Heart left ventricle (tissue), 16 donors: ENCODE measurements at regions not wholly inside any gene's neighbourhood (a gene's known extent, or its start where the extent isn't known, plus 50 kb on each side); places are given as distances from the start of the nearest gene placed in this dataset.

Experiments used
- ATAC-seq, 4 donors: fragments of 200-7000 bp; cut with Tn5 transposase; one replicate each; pipeline ENCODE4 v1.9.1; 2020 to 2022; ENCODE audit warnings: moderate library complexity in 4 of 4, mild to moderate bottlenecking in 3 of 4, moderate number of reproducible peaks in 1 of 4
- DNase-seq, 5 donors: peaks; one replicate each; pipeline ENCODE4 v3.0.0-alpha.2; 2020
- H3K27ac ChIP-seq, 12 donors: fragments of 200-600 bp; sonication (generic) in 4 of 12; one replicate each; pipeline versions ENCODE4 v1.5.0 to v1.8.0; 2016 to 2022; ENCODE audit warnings: mild to moderate bottlenecking in 2 of 12
- H3K27me3 ChIP-seq, 9 donors: fragments of 200-600 bp; sonication (generic) in 2 of 9; one replicate each; pipeline versions ENCODE4 v1.5.1 to v1.8.0; 2016 to 2022; ENCODE audit warnings: mild to moderate bottlenecking in 3 of 9
- H3K36me3 ChIP-seq, 9 donors: fragments of 200-600 bp; sonication (generic) in 2 of 9; one replicate each; pipeline versions ENCODE4 v1.5.0 to v1.8.0; 2018 to 2022; ENCODE audit warnings: mild to moderate bottlenecking in 2 of 9
- H3K4me1 ChIP-seq, 12 donors: fragments of 200-600 bp; sonication (generic) in 4 of 12; one replicate each; pipeline versions ENCODE4 v1.5.0 to v1.8.0; 2016 to 2022; ENCODE audit warnings: mild to moderate bottlenecking in 3 of 12
- H3K4me3 ChIP-seq, 12 donors: fragments of 200-600 bp; sonication (generic) in 4 of 12; one replicate each; pipeline versions ENCODE4 v1.5.0 to v1.8.0; 2017 to 2022; ENCODE audit warnings: mild to moderate bottlenecking in 9 of 12, moderate library complexity in 4 of 12
- H3K9me3 ChIP-seq, 12 donors: fragments of 200-600 bp; sonication (generic) in 4 of 12; one replicate each; pipeline versions ENCODE4 v1.5.0 to v1.8.0; 2016 to 2022; ENCODE audit warnings: mild to moderate bottlenecking in 1 of 12
- CTCF ChIP-seq, 12 donors: fragments of 200-600 bp; sonication (generic) in 4 of 12; IDR thresholded peaks; one replicate each; pipeline versions ENCODE4 v1.5.0 to v1.8.0; 2018 to 2022; ENCODE audit warnings: antibody characterized with exemption in 12 of 12, mild to moderate bottlenecking in 5 of 12
- POLR2A ChIP-seq, 2 donors: fragments of 450-650 bp; IDR thresholded peaks; one replicate each; pipeline ENCODE4 v1.6.1; 2017; ENCODE audit warnings: antibody characterized with exemption in 2 of 2, mild to moderate bottlenecking in 2 of 2, moderate library complexity in 2 of 2
- WGBS, 4 donors: extraction: QIAGEN DNeasy Blood & Tissue Kit in 2 of 4; methylation state at CpG; one replicate each; pipeline versions ENCODE4 v1.1.5 to v1.1.7; 2013 to 2018; 5-methylcytosine and 5-hydroxymethylcytosine counted together
- intact Hi-C, 10 donors: fragments of 100-400 bp; cut with DNase I; formaldehyde crosslinking; loops; one replicate each; pipeline versions ENCODE4 v1.11.1 to v1.14.2; 2022
- donor health status: ischemic (EF 13 %, LVEDD 7.1; RV severe dilation, severe dysfunction).
- donor health status: healthy with polysubstance abuse.
- donor health status: DM: no; HTN: yes; CAD: no.
- donor health status: DM: no; HTN: no; CAD: no.
- donor health status: ischemic (EF 25% LVEDD 6.9; RV normal size, moderate dysfunction).
- donor health status: ischemic (EF 25% LVEDD 5.7; RV mildly dilated, moderate dysfunction).
- donor health status: healthy.
- donor health status: DM: yes; HTN: yes; CAD: no.
- donor health status: ischemic (EF 35%, LVEDD 5.7; RV mildly dilated, moderate dysfunction).
- donor health status: nonischemic (EF 11% LVEDD 7.7; RV severe dilation, severe dysfunction).
- donor health status: DM: yes; HTN: yes; CAD: no.
- donor health status: PGD.
- donor health status: ischemic (EF 29% LVEDD 5.4; RV normal size, mild dysfunction).
- donor health status: nonischemic (EF 23%, LVEDD 6.1; RV moderate dilation, normal function).

- Histone ChIP-seq H3K27me3 (peaks cover 0 to 14% (median 0%) of the 10 kb centered on the region in 9 donors), H3K4me3 (no peak overlapping the region), H3K27ac (no peak overlapping the region), H3K4me1 (no peaks in the 10 kb centered on the region), H3K9me3 (peaks cover 0 to 7% (median 0%) of the 10 kb centered on the region in 12 donors), H3K36me3 (no peaks in the 10 kb centered on the region)
- ATAC-seq (no peak), DNase-seq (no peak)
- TF ChIP-seq CTCF (IDR thresholded peaks at IDR 0.05) = no peak
- no peak for TF ChIP-seq POLR2A (IDR thresholded peaks at IDR 0.05)
- intact Hi-C loops = no loop called here
- 70 to 73% (median 72%) methylated on average over 9 of the region's 9 CpGs for WGBS, 4 donors
Measured at GRCh38 chr16:17759451-17760390, 289.0 kb upstream of the XYLT1 start.

GRCh38 chr16:17757808-17758207, 287.0 kb upstream of the XYLT1 start:
- Histone ChIP-seq H3K36me3 (no peaks in the 10 kb centered on the region), H3K4me1 (no peaks in the 10 kb centered on the region), H3K9me3 (peaks cover 0 to 8% (median 0%) of the 10 kb centered on the region in 12 donors), H3K27ac (no peak overlapping the region), H3K4me3 (no peak overlapping the region), H3K27me3 (peaks cover 0 to 14% (median 0%) of the 10 kb centered on the region in 9 donors)
- no peak for TF ChIP-seq CTCF (IDR thresholded peaks at IDR 0.05)
- TF ChIP-seq POLR2A (IDR thresholded peaks at IDR 0.05) = no peak
- no peak for DNase-seq
- WGBS, 4 donors = 20 to 28% (median 23%) methylated on average over 4 of the region's 4 CpGs
- no peak for ATAC-seq
- intact Hi-C loops = no loop called here

DNA sequence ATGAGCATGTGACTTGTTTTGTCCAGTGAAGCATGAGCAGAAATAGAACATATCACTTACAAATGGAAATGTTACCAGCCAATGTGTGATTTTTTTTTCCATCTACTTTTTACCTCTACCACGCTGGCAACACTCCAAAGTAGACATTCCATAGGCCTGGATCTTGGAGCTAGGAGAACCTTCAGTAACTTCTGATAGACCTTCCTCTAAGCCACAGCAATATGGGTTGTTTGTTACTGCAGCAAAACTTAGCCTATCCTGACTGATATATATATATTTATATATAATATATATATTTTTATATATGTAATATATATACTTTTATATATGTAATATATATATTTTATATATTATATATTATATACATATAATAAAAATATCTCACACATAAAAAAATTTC, 284.4 kb upstream of the XYLT1 start:
- DNase-seq = no peak
- intact Hi-C loops = no loop called here
- WGBS, 4 donors = 73 to 86% (median 78%) methylated on average over 1 of the region's 1 CpG
- Histone ChIP-seq H3K9me3 (peaks cover 0 to 9% (median 0%) of the 10 kb centered on the region in 12 donors), H3K27me3 (peaks cover 0 to 11% (median 0%) of the 10 kb centered on the region in 9 donors), H3K36me3 (no peaks in the 10 kb centered on the region), H3K4me3 (no peak overlapping the region), H3K27ac (no peak overlapping the region), H3K4me1 (no peaks in the 10 kb centered on the region)
- ATAC-seq = no peak
- TF ChIP-seq POLR2A (IDR thresholded peaks at IDR 0.05) (no peak), CTCF (IDR thresholded peaks at IDR 0.05) (no peak)

GRCh38 chr16:17753434-17753833, 282.7 kb upstream of the XYLT1 start:
- no peaks in the 10 kb centered on the region for H3K36me3 ChIP-seq
- H3K9me3 ChIP-seq = peaks cover 0 to 21% (median 0%) of the 10 kb centered on the region in 12 donors
- H3K4me3 ChIP-seq = no peak overlapping the region
- no peak overlapping the region for H3K27ac ChIP-seq
- H3K27me3 ChIP-seq = peaks cover 0 to 6% (median 0%) of the 10 kb centered on the region in 9 donors
- 61 to 69% (median 66%) methylated on average over 6 of the region's 6 CpGs for WGBS, 4 donors
- no peak for DNase-seq
- no peak for TF ChIP-seq POLR2A (IDR thresholded peaks at IDR 0.05)
- no peak for TF ChIP-seq CTCF (IDR thresholded peaks at IDR 0.05)
- intact Hi-C loops = no loop called here
- no peak for ATAC-seq
- no peaks in the 10 kb centered on the region for H3K4me1 ChIP-seq
